Esophagus muscularis mucosa (tissue), 4 donors: ENCODE measurements at regions not wholly inside any gene's neighbourhood (a gene's known extent, or its start where the extent isn't known, plus 50 kb on each side); places are given as distances from the start of the nearest gene placed in this dataset.

Experiments
- EP300 ChIP-seq: sonication (generic); formaldehyde crosslinking; IDR thresholded peaks from one replicate; pipeline ENCODE4 v1.6.1; 2017; ENCODE audit warnings: antibody characterized with exemption
- POLR2A ChIP-seq: fragments of 450-650 bp; IDR thresholded peaks from one replicate; pipeline ENCODE4 v1.6.1; 2017; ENCODE audit warnings: antibody characterized with exemption, moderate library complexity, mild to moderate bottlenecking, low read depth
- POLR2AphosphoS5 ChIP-seq, 2 donors: sonication (generic); formaldehyde crosslinking; IDR thresholded peaks; one replicate each; pipeline ENCODE4 v1.6.1; 2017; ENCODE audit warnings: antibody characterized with exemption in 2 of 2
- TF ChIP-seq, protein P1 (sequence below), 3 experiments: fragments of 200-600 bp in 2 of 3; fragments of 450-650 bp in 1 of 3; sonication (generic) in 2 of 3; IDR thresholded peaks; one replicate each; pipeline ENCODE4 v1.5.1; 2017 to 2019; ENCODE audit warnings: antibody characterized with exemption in 3 of 3, mild to moderate bottlenecking in 2 of 3, moderate library complexity in 1 of 3

DNA sequence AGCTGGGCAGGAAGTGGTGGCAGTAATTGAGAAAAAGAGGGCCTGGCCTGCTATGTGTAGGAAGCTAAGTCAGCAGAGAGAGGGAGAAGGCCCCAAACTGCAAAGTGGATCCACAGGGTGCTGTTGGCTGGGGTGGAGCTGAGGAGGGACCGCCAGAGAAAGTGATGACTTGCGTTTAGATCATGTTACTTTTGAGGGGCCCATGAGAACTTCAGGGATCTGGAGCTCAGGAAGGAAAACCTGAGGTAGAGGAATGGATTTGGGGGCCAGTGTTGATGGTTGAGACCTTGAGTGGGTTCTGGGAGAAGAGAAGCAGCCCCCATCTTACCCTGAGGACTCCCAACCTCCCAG lies 155.5 kb downstream of the MRPL14 start:
- TF ChIP-seq, protein P1, sequence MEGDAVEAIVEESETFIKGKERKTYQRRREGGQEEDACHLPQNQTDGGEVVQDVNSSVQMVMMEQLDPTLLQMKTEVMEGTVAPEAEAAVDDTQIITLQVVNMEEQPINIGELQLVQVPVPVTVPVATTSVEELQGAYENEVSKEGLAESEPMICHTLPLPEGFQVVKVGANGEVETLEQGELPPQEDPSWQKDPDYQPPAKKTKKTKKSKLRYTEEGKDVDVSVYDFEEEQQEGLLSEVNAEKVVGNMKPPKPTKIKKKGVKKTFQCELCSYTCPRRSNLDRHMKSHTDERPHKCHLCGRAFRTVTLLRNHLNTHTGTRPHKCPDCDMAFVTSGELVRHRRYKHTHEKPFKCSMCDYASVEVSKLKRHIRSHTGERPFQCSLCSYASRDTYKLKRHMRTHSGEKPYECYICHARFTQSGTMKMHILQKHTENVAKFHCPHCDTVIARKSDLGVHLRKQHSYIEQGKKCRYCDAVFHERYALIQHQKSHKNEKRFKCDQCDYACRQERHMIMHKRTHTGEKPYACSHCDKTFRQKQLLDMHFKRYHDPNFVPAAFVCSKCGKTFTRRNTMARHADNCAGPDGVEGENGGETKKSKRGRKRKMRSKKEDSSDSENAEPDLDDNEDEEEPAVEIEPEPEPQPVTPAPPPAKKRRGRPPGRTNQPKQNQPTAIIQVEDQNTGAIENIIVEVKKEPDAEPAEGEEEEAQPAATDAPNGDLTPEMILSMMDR (IDR thresholded peaks at IDR 0.05), result no peak
- TF ChIP-seq POLR2AphosphoS5 (IDR thresholded peaks at IDR 0.05) (no peak), POLR2A (no peak), EP300 (no peak)
